CD8-positive, alpha-beta memory T cell (primary cell): ENCODE measurements at regions not wholly inside any gene's neighbourhood (a gene's known extent, or its start where the extent isn't known, plus 50 kb on each side); places are given as distances from the start of the nearest gene placed in this dataset.

ENCODE experiments used
- CTCF ChIA-PET: fragments of 350-600 bp; sonication (Branson Sonifier 250); formaldehyde crosslinking; loops from one replicate; lab custom pipeline; 2021; ENCODE audit warnings: antibody characterized with exemption; lab: Charles Lee
- POLR2A ChIA-PET: fragments of 350-600 bp; sonication (Branson Sonifier 250); formaldehyde crosslinking; loops from one replicate; lab custom pipeline; 2021; ENCODE audit warnings: antibody characterized with exemption; lab: Charles Lee
- DNase-seq, 5 donors: peaks; one replicate each; pipeline versions ENCODE4 v3.0.0 to v3.0.0-alpha.2; 2020 to 2022; ENCODE audit warnings: mixed read lengths in 1 of 5
- H3K27ac ChIP-seq: one replicate; pipeline ENCODE4 v1.7.0; 2013; ENCODE audit warnings: low read depth, mild to moderate bottlenecking, low read length, moderate library complexity
- H3K27me3 ChIP-seq: 2 replicates; pipeline ENCODE4 v1.7.0; 2013; ENCODE audit warnings: low read length, mild to moderate bottlenecking; ENCODE audit not compliant: insufficient read depth, poor library complexity, severe bottlenecking
- H3K36me3 ChIP-seq: 2 replicates; pipeline ENCODE4 v1.7.0; 2013; ENCODE audit warnings: mild to moderate bottlenecking, low read length, moderate library complexity; ENCODE audit not compliant: insufficient read depth
- H3K4me1 ChIP-seq: 2 replicates; pipeline ENCODE4 v1.7.0; 2013; ENCODE audit warnings: mild to moderate bottlenecking, low read length, moderate library complexity; ENCODE audit not compliant: insufficient read depth
- H3K4me3 ChIP-seq: 2 replicates; pipeline ENCODE4 v1.7.0; 2013; ENCODE audit warnings: mild to moderate bottlenecking, low read length
- H3K9me3 ChIP-seq: 2 replicates; pipeline ENCODE4 v1.7.0; 2013; ENCODE audit warnings: mild to moderate bottlenecking, low read length
- H3K27ac Mint-ChIP-seq, 8 donors: one replicate each; pipeline ENCODE4 v1.8.0; 2020 to 2021; ENCODE audit warnings: mixed read lengths in 8 of 8, mild to moderate bottlenecking in 6 of 8, inconsistent platforms in 3 of 8, moderate library complexity in 3 of 8
- H3K27me3 Mint-ChIP-seq, 2 donors: one replicate each; pipeline ENCODE4 v1.8.0; 2020 to 2021; ENCODE audit warnings: mixed read lengths in 2 of 2, mild to moderate bottlenecking in 1 of 2, moderate library complexity in 1 of 2
- H3K36me3 Mint-ChIP-seq, 3 donors: one replicate each; pipeline ENCODE4 v1.8.0; 2020 to 2021; ENCODE audit warnings: mixed read lengths in 3 of 3, inconsistent platforms in 1 of 3, mild to moderate bottlenecking in 1 of 3
- H3K4me1 Mint-ChIP-seq, 3 donors: one replicate each; pipeline ENCODE4 v1.8.0; 2020 to 2021; ENCODE audit warnings: mixed read lengths in 3 of 3, inconsistent platforms in 1 of 3, mild to moderate bottlenecking in 1 of 3
- H3K4me3 Mint-ChIP-seq, 7 donors: one replicate each; pipeline ENCODE4 v1.8.0; 2020 to 2021; ENCODE audit warnings: mixed read lengths in 7 of 7, mild to moderate bottlenecking in 6 of 7, moderate library complexity in 4 of 7, inconsistent platforms in 2 of 7
- H3K9me3 Mint-ChIP-seq, 5 donors: one replicate each; pipeline ENCODE4 v1.8.0; 2020 to 2022; ENCODE audit warnings: mixed read lengths in 5 of 5, mild to moderate bottlenecking in 3 of 5, moderate library complexity in 2 of 5, inconsistent platforms in 1 of 5

DNA sequence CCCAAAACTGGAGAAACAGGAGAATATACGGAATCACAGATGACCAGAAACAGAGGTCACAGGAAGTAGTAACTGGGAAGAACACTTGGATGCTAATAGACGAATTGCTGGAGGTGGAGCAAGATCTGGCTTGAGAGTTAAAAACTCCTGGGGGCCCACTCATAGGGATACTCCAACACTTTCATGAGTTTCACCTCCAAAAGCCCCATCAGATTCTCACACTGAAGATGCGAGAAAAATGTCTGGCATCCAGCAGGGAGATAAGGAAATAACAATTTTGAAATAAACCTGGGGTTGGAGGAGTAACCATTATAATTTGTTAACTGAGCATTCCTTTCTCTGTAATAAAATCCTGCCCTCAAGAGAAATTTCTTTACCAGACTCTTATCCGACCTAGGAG lies 154.0 kb downstream of the ANXA2 start:
- no peaks in the 10 kb centered on the region for H3K4me1 Mint-ChIP-seq
- H3K4me1 ChIP-seq: no peaks in the 10 kb centered on the region
- H3K9me3 Mint-ChIP-seq: peaks cover 0 to 8% (median 4%) of the 10 kb centered on the region in 5 donors
- CTCF ChIA-PET: no interaction called here
- H3K9me3 ChIP-seq: no peaks in the 10 kb centered on the region
- peaks cover 11 to 43% of the 10 kb centered on the region in 2 donors for H3K27me3 Mint-ChIP-seq
- no peaks in the 10 kb centered on the region for H3K36me3 ChIP-seq
- no peaks in the 10 kb centered on the region for H3K27me3 ChIP-seq
- no peaks in the 10 kb centered on the region for H3K36me3 Mint-ChIP-seq
- POLR2A ChIA-PET: no interaction called here
- no peak for DNase-seq
- H3K4me3 ChIP-seq: no peak overlapping the region
- H3K27ac Mint-ChIP-seq: no peak overlapping the region
- no peak overlapping the region for H3K27ac ChIP-seq
- no peak overlapping the region for H3K4me3 Mint-ChIP-seq

DNA sequence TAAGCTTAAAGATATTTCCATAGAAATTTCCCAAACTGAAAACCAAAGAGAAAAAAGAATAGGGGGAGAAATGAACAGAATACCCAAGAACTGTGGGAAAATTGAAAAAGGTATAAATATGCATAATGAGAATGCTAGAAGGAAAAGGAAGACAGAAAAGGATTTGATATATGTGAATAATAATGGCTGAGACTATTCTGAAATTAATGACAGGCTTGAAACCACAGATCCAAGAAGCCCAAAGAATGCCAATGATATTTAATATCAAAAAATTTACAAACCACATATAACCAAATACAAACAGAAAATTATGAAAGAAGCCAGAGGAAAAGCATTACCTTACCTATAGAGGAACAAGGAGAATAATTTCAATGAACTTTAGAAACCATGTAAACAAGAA lies 153.0 kb downstream of the ANXA2 start:
- POLR2A ChIA-PET: no interaction called here
- no peak overlapping the region for H3K27ac ChIP-seq
- Mint-ChIP-seq H3K27ac (no peak overlapping the region), H3K4me3 (no peak overlapping the region), H3K4me1 (no peaks in the 10 kb centered on the region), H3K36me3 (no peaks in the 10 kb centered on the region), H3K27me3 (peaks cover 8 to 33% of the 10 kb centered on the region in 2 donors), H3K9me3 (peaks cover 0 to 8% (median 2%) of the 10 kb centered on the region in 5 donors)
- CTCF ChIA-PET: no interaction called here
- H3K4me3 ChIP-seq: no peak overlapping the region
- no peak for DNase-seq
- H3K27me3 ChIP-seq: no peaks in the 10 kb centered on the region
- H3K4me1 ChIP-seq: no peaks in the 10 kb centered on the region
- no peaks in the 10 kb centered on the region for H3K9me3 ChIP-seq
- no peaks in the 10 kb centered on the region for H3K36me3 ChIP-seq

GRCh38 chr15:60250316-60250715 lies 147.5 kb downstream of the ANXA2 start:
- Histone ChIP-seq H3K4me1 (no peaks in the 10 kb centered on the region), H3K27ac (no peak overlapping the region), H3K27me3 (no peaks in the 10 kb centered on the region), H3K4me3 (no peak overlapping the region), H3K9me3 (no peaks in the 10 kb centered on the region), H3K36me3 (no peaks in the 10 kb centered on the region)
- H3K36me3 Mint-ChIP-seq: no peaks in the 10 kb centered on the region
- H3K4me1 Mint-ChIP-seq: no peaks in the 10 kb centered on the region
- H3K27me3 Mint-ChIP-seq: peaks cover 19 to 40% of the 10 kb centered on the region in 2 donors
- no peak overlapping the region for H3K27ac Mint-ChIP-seq
- ChIA-PET CTCF (no interaction called here), POLR2A (no interaction called here)
- H3K4me3 Mint-ChIP-seq: no peak overlapping the region
- H3K9me3 Mint-ChIP-seq: no peaks in the 10 kb centered on the region
- DNase-seq: no peak

DNA sequence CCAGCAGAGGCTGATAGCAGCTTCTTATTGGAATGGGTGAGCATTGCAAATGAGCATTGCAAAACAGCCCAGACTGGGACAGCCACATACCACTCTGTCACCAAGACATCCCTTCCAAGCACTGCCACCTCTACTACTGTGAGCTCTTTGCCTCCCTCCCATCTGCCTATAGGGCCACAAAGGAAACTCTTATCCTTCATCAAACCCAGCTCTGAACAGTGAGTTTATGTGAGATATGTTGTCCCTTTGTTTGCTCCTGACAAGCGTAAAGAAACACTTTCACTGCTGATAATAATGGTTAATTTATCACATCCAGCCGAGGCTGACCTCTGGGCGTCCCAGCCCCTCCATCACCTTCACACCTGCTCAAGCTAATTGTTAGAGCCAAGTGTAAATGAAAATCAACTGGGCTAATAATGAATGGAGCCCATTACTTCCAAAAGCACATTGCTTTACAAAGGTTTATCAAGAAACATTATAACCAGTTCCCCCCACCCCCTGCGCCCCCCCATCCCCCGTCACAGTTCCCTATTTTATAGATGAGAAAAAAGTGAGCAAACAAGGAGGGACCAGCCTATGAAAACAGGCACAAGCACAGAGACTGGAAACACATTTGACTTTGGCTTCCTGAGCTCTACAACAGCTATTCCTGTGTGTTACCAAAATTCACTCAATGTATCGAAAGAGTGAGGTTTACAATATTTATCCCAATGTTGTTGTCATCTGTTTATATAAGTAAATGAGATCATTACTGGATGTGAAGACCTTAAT lies 146.3 kb downstream of the ANXA2 start:
- Histone ChIP-seq H3K36me3 (no peaks in the 10 kb centered on the region), H3K27ac (no peak overlapping the region), H3K4me3 (no peak overlapping the region), H3K4me1 (no peaks in the 10 kb centered on the region), H3K27me3 (no peaks in the 10 kb centered on the region), H3K9me3 (no peaks in the 10 kb centered on the region)
- ChIA-PET POLR2A (no interaction called here), CTCF (no interaction called here)
- Mint-ChIP-seq H3K9me3 (no peaks in the 10 kb centered on the region), H3K36me3 (no peaks in the 10 kb centered on the region), H3K27me3 (peaks cover 19 to 40% of the 10 kb centered on the region in 2 donors), H3K27ac (peak overlapping the region in 1 of 8 donors; percentile 63), H3K4me3 (no peak overlapping the region), H3K4me1 (no peaks in the 10 kb centered on the region)
- DNase-seq: no peak

- Mint-ChIP-seq H3K4me3 (no peak overlapping the region), H3K4me1 (no peaks in the 10 kb centered on the region), H3K27me3 (peaks cover 33 to 54% of the 10 kb centered on the region in 2 donors), H3K9me3 (no peaks in the 10 kb centered on the region), H3K27ac (no peak overlapping the region), H3K36me3 (no peaks in the 10 kb centered on the region)
- no peak overlapping the region for H3K4me3 ChIP-seq
- ChIA-PET POLR2A (no interaction called here), CTCF (no interaction called here)
- DNase-seq: no peak
- H3K27ac ChIP-seq: no peak overlapping the region
- no peaks in the 10 kb centered on the region for H3K27me3 ChIP-seq
- H3K4me1 ChIP-seq: no peaks in the 10 kb centered on the region
- no peaks in the 10 kb centered on the region for H3K36me3 ChIP-seq
- H3K9me3 ChIP-seq: no peaks in the 10 kb centered on the region
These were observed 143.4 kb downstream of the ANXA2 start for GRCh38 chr15:60254416-60254815.

- Histone ChIP-seq H3K4me3 (no peak overlapping the region), H3K9me3 (no peaks in the 10 kb centered on the region), H3K36me3 (no peaks in the 10 kb centered on the region), H3K27me3 (no peaks in the 10 kb centered on the region), H3K27ac (no peak overlapping the region), H3K4me1 (no peaks in the 10 kb centered on the region)
- no peaks in the 10 kb centered on the region for H3K9me3 Mint-ChIP-seq
- no peak overlapping the region for H3K27ac Mint-ChIP-seq
- no peak for DNase-seq
- ChIA-PET POLR2A (no interaction called here), CTCF (no interaction called here)
- H3K4me3 Mint-ChIP-seq: no peak overlapping the region
- peaks cover 33 to 48% of the 10 kb centered on the region in 2 donors for H3K27me3 Mint-ChIP-seq
- no peaks in the 10 kb centered on the region for H3K4me1 Mint-ChIP-seq
- no peaks in the 10 kb centered on the region for H3K36me3 Mint-ChIP-seq
These were observed 142.4 kb downstream of the ANXA2 start for GRCh38 chr15:60255390-60255789.

DNA sequence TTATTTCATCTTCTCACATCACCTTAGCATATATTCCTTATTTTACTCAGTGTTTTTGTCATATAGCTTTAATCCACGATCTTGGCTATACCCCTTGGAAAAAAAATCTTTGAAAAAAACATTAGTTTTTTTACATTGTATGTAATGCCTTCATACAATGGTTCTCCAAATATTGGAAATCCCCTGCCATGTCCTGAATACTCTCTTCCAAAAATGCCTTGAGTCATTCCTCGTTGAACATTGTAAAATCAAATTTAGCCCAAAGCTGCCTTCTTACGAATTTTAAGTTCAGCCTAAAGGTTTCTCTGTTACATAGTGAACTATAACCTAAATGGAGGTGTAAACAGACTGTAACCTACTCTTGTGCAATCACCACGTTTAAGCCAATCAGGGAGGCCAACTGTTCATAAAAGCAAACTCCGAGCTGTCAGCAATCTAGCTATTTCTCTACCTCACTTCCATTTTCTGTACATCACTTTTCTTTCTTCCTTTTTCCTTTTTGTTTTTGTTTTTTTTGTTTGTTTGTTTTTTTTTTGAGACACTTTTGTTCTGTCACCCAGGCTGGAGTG lies 140.1 kb downstream of the ANXA2 start:
- Mint-ChIP-seq H3K36me3 (no peaks in the 10 kb centered on the region), H3K27me3 (peaks cover 27 to 33% of the 10 kb centered on the region in 2 donors), H3K4me3 (no peak overlapping the region), H3K9me3 (no peaks in the 10 kb centered on the region), H3K4me1 (no peaks in the 10 kb centered on the region), H3K27ac (no peak overlapping the region)
- no peaks in the 10 kb centered on the region for H3K27me3 ChIP-seq
- H3K36me3 ChIP-seq: no peaks in the 10 kb centered on the region
- POLR2A ChIA-PET: no interaction called here
- H3K27ac ChIP-seq: no peak overlapping the region
- no peak overlapping the region for H3K4me3 ChIP-seq
- no peak for DNase-seq
- CTCF ChIA-PET: interaction anchor here (0.8 kb wide), 1 partner anchor 11 kb away, joined by 3 read pairs; no protein-coding TSS in a partner anchor
- no peaks in the 10 kb centered on the region for H3K4me1 ChIP-seq
- no peaks in the 10 kb centered on the region for H3K9me3 ChIP-seq

- no peak overlapping the region for H3K4me3 Mint-ChIP-seq
- no peaks in the 10 kb centered on the region for H3K4me1 ChIP-seq
- no peaks in the 10 kb centered on the region for H3K9me3 Mint-ChIP-seq
- ChIA-PET POLR2A (no interaction called here), CTCF (no interaction called here)
- no peaks in the 10 kb centered on the region for H3K27me3 ChIP-seq
- H3K27me3 Mint-ChIP-seq: peaks cover 18 to 19% of the 10 kb centered on the region in 2 donors
- no peak overlapping the region for H3K27ac Mint-ChIP-seq
- H3K36me3 Mint-ChIP-seq: no peaks in the 10 kb centered on the region
- DNase-seq: no peak
- no peak overlapping the region for H3K27ac ChIP-seq
- H3K4me1 Mint-ChIP-seq: no peaks in the 10 kb centered on the region
- H3K9me3 ChIP-seq: no peaks in the 10 kb centered on the region
- H3K36me3 ChIP-seq: no peaks in the 10 kb centered on the region
- H3K4me3 ChIP-seq: no peak overlapping the region
These were observed 138.3 kb downstream of the ANXA2 start for GRCh38 chr15:60259469-60259868.
